HEK293T (cell line): ENCODE measurements at regions not wholly inside any gene's neighbourhood (a gene's known extent, or its start where the extent isn't known, plus 50 kb on each side); places are given as distances from the start of the nearest gene placed in this dataset.

Experiments
- CTCF ChIA-PET: fragments of 350-600 bp; formaldehyde crosslinking; extraction: SDS; loops from one replicate; lab custom pipeline; 2021; ENCODE audit warnings: antibody characterized with exemption, inconsistent platforms; lab: Yijun Ruan, JAX
- POLR2A ChIA-PET: fragments of 350-600 bp; formaldehyde crosslinking; extraction: SDS; loops from one replicate; lab custom pipeline; 2020; ENCODE audit warnings: antibody characterized with exemption, inconsistent platforms; lab: Yijun Ruan, JAX
- DNase-seq: peaks from one replicate; pipeline ENCODE4 v3.0.0; 2012; ENCODE audit warnings: mixed read lengths; ENCODE audit errors: extremely low spot score
- ARNT ChIP-seq: fragments of 450-650 bp; IDR thresholded peaks from 2 replicates; pipeline ENCODE4 v1.6.1; 2017; ENCODE audit warnings: mild to moderate bottlenecking
- BHLHE40 ChIP-seq: fragments of 450-650 bp; IDR thresholded peaks from 2 replicates; pipeline ENCODE4 v1.6.1; 2016; ENCODE audit warnings: mild to moderate bottlenecking, moderate library complexity, borderline replicate concordance
- CTBP1 ChIP-seq: fragments of 450-650 bp; IDR thresholded peaks from 2 replicates; pipeline ENCODE4 v1.6.1; 2016; ENCODE audit warnings: borderline replicate concordance
- ELF4 ChIP-seq: fragments of 450-650 bp; IDR thresholded peaks from 2 replicates; pipeline ENCODE4 v1.6.1; 2017; ENCODE audit warnings: antibody characterized with exemption
- FOXA1 ChIP-seq: fragments of 450-650 bp; IDR thresholded peaks from 2 replicates; pipeline ENCODE4 v1.6.1; 2016; ENCODE audit warnings: mild to moderate bottlenecking
- FOXK2 ChIP-seq: fragments of 450-650 bp; IDR thresholded peaks from 2 replicates; pipeline ENCODE4 v1.6.1; 2016; ENCODE audit warnings: mild to moderate bottlenecking
- FOXM1 ChIP-seq: fragments of 450-650 bp; IDR thresholded peaks from 2 replicates; pipeline ENCODE4 v1.6.1; 2017; ENCODE audit warnings: mild to moderate bottlenecking, borderline replicate concordance
- HDGF ChIP-seq: fragments of 450-650 bp; IDR thresholded peaks from 2 replicates; pipeline ENCODE4 v1.6.1; 2017; ENCODE audit warnings: antibody characterized with exemption, borderline replicate concordance
- L3MBTL2 ChIP-seq: fragments of 450-650 bp; conservative IDR thresholded peaks from 2 replicates; pipeline ENCODE4 v1.6.1; 2016; ENCODE audit warnings: mild to moderate bottlenecking
- LEF1 ChIP-seq: fragments of 450-650 bp; IDR thresholded peaks from 2 replicates; pipeline ENCODE4 v1.6.1; 2017; ENCODE audit warnings: mild to moderate bottlenecking, borderline replicate concordance
- NFRKB ChIP-seq: fragments of 450-650 bp; IDR thresholded peaks from 2 replicates; pipeline ENCODE4 v1.6.1; 2016; ENCODE audit warnings: mild to moderate bottlenecking, moderate library complexity
- PKNOX1 ChIP-seq: fragments of 450-650 bp; IDR thresholded peaks from 2 replicates; pipeline ENCODE4 v1.6.1; 2016
- SP1 ChIP-seq: fragments of 450-650 bp; IDR thresholded peaks from 2 replicates; pipeline ENCODE4 v1.6.1; 2017
- SUZ12 ChIP-seq: fragments of 450-650 bp; IDR thresholded peaks from 2 replicates; pipeline ENCODE4 v1.6.1; 2016; ENCODE audit warnings: mild to moderate bottlenecking
- TARDBP ChIP-seq: fragments of 450-650 bp; IDR thresholded peaks from 2 replicates; pipeline ENCODE4 v1.6.1; 2016
- ZNF384 ChIP-seq: fragments of 450-650 bp; IDR thresholded peaks from 2 replicates; pipeline ENCODE4 v1.6.1; 2016

- TF ChIP-seq SP1, result no peak
- no peak for TF ChIP-seq NFRKB
- no peak for TF ChIP-seq ARNT
- no peak for TF ChIP-seq FOXK2
- no peak for TF ChIP-seq FOXM1
- no peak for TF ChIP-seq TARDBP
- no peak for TF ChIP-seq PKNOX1
- TF ChIP-seq ZNF384, result no peak
- TF ChIP-seq BHLHE40, result no peak
- no peak for TF ChIP-seq L3MBTL2
- TF ChIP-seq CTBP1, result no peak
- TF ChIP-seq HDGF, result no peak
- TF ChIP-seq SUZ12, result no peak
- TF ChIP-seq LEF1, result no peak
- TF ChIP-seq ELF4, result no peak
- TF ChIP-seq FOXA1, result no peak
- CTCF ChIA-PET, result interaction anchor here (0.6 kb wide), 1 partner anchor 581 kb away, joined by 4 read pairs; no protein-coding TSS in a partner anchor
- no peak for DNase-seq
- POLR2A ChIA-PET, result no interaction called here
Observed at GRCh38 chr10:57015187-57015586, 654.1 kb upstream of the ZWINT start.

GRCh38 chr10:57014758-57015157 is 653.7 kb upstream of the ZWINT start:
- no peak for DNase-seq
- ChIA-PET POLR2A (no interaction called here), CTCF (no interaction called here)
- TF ChIP-seq SUZ12, result no peak
- no peak for TF ChIP-seq NFRKB
- TF ChIP-seq TARDBP, result no peak
- TF ChIP-seq L3MBTL2, result no peak
- no peak for TF ChIP-seq FOXM1
- TF ChIP-seq HDGF, result no peak
- TF ChIP-seq ARNT, result no peak
- TF ChIP-seq ZNF384, result no peak
- no peak for TF ChIP-seq BHLHE40
- no peak for TF ChIP-seq FOXK2

- ChIA-PET CTCF (no interaction called here), POLR2A (no interaction called here)
- no peak for TF ChIP-seq L3MBTL2
- no peak for TF ChIP-seq TARDBP
- no peak for TF ChIP-seq HDGF
- no peak for TF ChIP-seq NFRKB
- TF ChIP-seq FOXA1, result no peak
- no peak for TF ChIP-seq SUZ12
- no peak for TF ChIP-seq CTBP1
- no peak for TF ChIP-seq FOXM1
- no peak for TF ChIP-seq ARNT
- TF ChIP-seq PKNOX1, result no peak
- no peak for TF ChIP-seq ELF4
- TF ChIP-seq ZNF384, result no peak
- no peak for TF ChIP-seq LEF1
- TF ChIP-seq SP1, result no peak
- TF ChIP-seq FOXK2, result no peak
- TF ChIP-seq BHLHE40, result no peak
- no peak for DNase-seq
Observed at GRCh38 chr10:57008189-57008588, 647.1 kb upstream of the ZWINT start.

DNA sequence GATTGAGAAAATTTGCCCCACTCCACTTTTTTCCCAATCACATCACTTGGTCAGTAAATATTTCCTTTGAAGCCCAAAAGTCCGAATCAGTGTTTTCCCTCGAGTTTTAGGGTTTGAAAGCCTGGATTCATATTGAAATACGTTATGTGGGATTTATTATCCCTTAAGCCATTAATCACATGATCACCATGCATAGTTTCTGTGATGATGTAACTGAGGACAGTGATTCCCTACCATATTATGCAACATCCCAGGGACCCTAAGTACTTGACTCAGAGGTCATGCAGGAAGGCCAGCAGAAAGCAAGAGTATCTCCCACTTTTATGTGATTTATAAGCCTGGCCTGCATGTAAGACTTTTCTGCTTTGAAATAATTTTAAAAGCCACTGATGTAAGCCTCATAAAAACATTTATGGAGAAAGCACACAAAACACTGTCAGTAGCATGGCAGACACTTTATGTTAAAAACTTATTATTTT is 630.6 kb upstream of the ZWINT start:
- DNase-seq, result no peak
- ChIA-PET POLR2A (no interaction called here), CTCF (no interaction called here)
- no peak for TF ChIP-seq SUZ12
- no peak for TF ChIP-seq ZNF384
- no peak for TF ChIP-seq FOXM1
- TF ChIP-seq L3MBTL2, result no peak
- TF ChIP-seq SP1, result no peak
- no peak for TF ChIP-seq ELF4
- TF ChIP-seq LEF1, result no peak
- no peak for TF ChIP-seq TARDBP
- no peak for TF ChIP-seq FOXK2
- no peak for TF ChIP-seq BHLHE40
- no peak for TF ChIP-seq PKNOX1
- no peak for TF ChIP-seq NFRKB
- TF ChIP-seq HDGF, result no peak
- no peak for TF ChIP-seq ARNT

DNA sequence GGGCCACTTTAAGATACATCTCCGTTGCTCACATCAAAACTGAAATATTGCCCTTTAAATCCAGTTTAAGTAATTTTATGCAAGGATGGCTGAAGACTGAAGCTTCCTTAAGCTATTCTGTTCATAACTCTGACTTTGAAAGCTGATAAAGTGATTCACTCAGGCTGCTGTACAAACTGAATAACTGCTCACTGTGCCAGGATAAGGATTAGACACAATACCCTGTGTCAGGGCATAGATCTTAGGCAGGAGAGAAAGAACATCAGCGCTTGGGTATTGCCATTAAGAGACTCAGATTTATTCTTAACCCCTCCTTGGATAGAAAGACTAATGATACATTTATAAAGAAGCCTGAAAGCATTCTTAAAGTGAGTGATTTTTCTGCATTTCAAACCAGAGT is 614.5 kb upstream of the ZWINT start:
- TF ChIP-seq SP1 (no peak), FOXA1 (no peak), TARDBP (no peak)
- ChIA-PET POLR2A (no interaction called here), CTCF (no interaction called here)
- DNase-seq, result no peak

GRCh38 chr10:56973766-56974165 is 612.7 kb upstream of the ZWINT start:
- ChIA-PET POLR2A (no interaction called here), CTCF (no interaction called here)
- DNase-seq, result no peak
- TF ChIP-seq FOXM1, result no peak
- no peak for TF ChIP-seq PKNOX1
- TF ChIP-seq HDGF, result no peak
- no peak for TF ChIP-seq ZNF384
- no peak for TF ChIP-seq SP1
- TF ChIP-seq ELF4, result no peak
- TF ChIP-seq NFRKB, result no peak
- no peak for TF ChIP-seq TARDBP
- TF ChIP-seq CTBP1, result no peak
